ENCODE measurements at regions not wholly inside any gene's neighbourhood (a gene's known extent, or its start where the extent isn't known, plus 50 kb on each side); places are given as distances from the start of the nearest gene placed in this dataset.

DNA sequence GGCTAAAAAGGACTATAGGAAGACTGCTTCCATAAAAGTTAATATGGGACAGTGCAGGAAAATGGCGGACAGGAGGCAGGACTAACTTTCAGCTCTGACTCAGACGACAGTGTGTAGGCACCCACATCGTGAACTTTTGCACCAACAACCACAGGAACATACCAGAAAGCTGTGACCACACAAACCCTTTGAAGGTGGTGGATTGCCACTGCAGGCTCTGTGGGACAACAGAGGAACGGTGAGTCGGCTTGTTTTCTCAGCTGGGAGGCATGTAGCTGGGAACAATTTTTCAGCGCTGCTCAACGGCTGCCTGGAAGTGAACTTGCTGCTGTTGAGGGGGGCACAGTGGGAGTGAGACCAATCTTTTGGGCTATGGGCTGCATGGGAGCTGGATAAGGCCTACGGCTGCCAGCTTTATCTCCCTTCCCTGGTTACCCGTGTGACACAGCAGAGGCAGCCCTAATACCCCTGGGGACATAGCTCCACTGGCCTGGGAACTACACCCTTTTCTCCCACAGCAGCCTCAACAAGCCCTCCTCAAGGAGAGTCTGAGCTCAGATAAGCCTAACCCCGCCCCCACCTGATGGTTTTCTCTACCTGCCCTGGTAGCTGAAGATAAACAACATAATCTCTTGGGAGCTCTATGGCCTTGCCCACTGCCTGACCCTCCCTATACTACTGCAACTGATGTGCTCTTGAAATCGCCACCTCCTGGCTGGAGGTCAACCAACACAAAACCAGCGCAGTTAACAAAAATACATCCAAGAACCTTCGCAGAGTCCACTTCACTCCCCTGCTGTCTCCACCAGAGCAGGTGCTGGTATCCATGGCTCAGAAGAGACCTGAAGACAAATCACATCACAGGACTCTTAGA, 1537.0 kb downstream of the C4orf33 start:
- DNase-seq (ENCODE audit: low read depth, low spot score), result no peak
- no peak overlapping the region for H3K27ac ChIP-seq

DNA sequence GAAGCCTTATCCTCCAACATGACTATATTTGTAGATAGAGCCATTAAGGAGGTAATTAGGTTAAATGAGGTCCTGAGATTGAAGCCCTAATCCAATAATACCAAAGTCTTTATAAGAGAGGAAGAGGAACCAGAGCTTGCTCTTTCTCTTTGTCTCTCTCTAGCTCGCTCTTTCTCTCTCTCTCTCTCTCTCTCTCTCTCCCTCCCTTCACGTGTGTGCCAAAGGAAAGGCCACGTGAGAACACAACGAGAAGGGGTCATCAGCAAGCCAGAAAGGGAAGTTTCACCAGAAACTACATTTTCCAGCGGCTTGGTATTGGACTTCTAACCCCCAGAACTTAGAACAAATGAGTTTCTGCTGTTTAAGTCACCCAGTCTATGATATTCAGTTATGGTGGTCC, 1540.5 kb downstream of the C4orf33 start:
- H3K27ac ChIP-seq, result no peak overlapping the region
- DNase-seq (ENCODE audit: low read depth, low spot score), result no peak

DNA sequence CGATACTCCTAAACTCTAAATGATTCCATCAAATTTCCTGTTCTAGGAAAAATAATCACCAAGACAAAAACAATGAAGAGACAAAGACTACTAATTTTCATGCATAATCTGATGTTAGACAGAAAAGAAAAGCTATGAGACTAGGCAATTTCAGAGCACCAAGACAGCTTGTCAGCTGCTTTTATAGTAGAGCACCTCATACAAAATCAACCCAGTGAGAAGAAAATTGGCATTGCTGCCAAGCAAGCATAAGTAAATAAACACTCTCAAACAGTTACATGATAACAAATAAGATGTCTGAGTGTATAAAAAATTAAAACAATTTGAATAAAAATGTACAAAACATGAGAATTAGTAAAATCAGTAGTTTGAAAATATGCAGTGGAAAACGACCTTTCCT, 1544.6 kb downstream of the C4orf33 start:
- no peak overlapping the region for H3K27ac ChIP-seq
- no peak for DNase-seq (ENCODE audit: low read depth, low spot score)

DNA sequence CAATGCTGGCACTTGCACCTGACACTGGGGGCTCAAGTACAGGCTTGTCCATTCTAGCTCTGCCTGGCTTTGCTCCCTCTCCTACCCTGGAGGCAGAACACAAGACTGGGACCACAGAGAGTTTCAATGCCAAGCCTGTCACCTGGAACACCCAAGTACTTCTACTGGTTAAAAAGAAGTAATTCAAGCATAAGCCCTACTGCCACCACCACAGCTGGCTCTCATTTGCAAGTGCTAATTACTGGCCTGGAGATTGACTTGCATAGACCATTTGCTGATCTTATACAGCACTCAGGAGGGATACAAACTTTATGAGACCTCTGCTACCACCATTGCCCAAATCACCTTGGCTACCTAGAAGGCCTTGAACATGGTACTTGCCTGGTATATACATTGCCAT, 1550.9 kb downstream of the C4orf33 start:
- H3K27ac ChIP-seq, result no peak overlapping the region
- no peak for DNase-seq (ENCODE audit: low read depth, low spot score)

DNA sequence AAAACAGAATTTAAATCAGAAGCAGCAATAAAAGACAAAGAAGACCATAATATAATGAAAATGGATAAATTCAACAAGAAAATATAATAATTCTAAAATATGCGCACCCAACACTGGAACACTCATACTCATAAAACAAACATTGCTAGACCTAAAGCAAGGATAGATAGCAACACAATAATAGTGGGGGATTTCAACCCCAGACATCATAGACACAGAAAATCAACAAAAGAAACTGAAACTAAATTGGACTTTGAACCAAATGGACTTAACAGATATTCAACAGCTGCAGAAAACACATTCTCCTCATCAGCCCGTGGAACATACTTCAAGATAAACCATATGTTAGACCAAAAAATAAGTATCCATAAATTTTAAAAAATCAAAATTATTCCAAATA, 1552.6 kb downstream of the C4orf33 start:
- no peak for DNase-seq (ENCODE audit: low read depth, low spot score)
- H3K27ac ChIP-seq, result no peak overlapping the region

DNA sequence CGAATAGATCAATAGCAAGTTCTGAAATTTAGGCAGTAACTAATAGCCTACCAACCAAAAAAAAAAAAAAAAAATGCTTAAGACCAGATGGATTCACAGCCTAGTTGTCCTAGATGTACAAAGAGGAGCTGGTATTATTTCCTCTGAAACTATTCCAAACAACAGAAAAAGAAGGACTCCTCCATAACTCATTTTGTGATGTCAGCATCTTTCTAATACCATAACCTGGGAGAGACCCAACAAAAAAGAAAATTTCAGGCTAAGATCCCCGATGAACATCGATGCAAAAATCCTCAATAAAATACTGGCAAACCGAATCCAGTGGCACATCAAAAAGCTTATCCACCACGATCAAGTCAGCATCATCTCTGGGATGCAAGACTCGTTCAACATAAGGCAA, 1557.9 kb downstream of the C4orf33 start:
- DNase-seq (ENCODE audit: low read depth, low spot score), result no peak
- no peak overlapping the region for H3K27ac ChIP-seq

DNA sequence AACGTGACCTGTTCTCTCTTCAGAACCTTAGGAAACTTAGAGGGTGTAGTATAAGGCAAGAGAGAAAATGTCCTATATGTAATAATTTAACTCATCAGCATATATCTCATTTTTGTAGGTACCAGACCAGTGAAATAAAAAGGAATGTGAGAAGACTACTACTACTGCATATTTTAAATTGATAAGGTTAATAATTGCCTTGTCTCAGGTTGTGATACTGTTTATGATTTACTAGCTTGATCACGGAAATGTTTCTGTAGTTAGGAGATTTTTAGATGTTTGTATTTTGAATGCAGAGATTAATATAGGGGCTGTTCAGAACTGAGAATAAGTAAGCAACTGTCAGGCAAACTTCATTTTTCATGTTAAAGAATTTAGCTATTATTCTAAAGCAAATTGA, 1563.4 kb downstream of the C4orf33 start:
- H3K27ac ChIP-seq, result no peak overlapping the region
- DNase-seq (ENCODE audit: low read depth, low spot score), result no peak

DNA sequence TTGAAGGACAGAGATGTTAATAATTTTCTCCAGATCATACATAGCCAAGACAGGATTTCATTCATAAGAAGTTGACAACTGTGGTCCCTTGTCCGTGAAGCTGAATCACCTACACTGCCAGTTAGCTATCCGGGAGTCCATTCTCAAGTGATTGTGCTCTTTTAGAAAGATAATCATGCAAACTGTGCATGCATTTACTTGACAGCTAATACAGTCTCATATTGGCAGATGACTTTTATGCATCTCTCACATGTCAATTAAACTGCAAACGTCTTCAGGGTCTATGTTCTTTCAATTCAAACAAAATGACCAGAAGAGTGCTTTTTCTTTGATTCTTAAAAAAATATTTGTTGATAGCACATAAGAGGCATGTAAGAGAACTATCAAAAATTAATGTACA, 1572.9 kb downstream of the C4orf33 start:
- DNase-seq (ENCODE audit: low read depth, low spot score), result no peak

DNA sequence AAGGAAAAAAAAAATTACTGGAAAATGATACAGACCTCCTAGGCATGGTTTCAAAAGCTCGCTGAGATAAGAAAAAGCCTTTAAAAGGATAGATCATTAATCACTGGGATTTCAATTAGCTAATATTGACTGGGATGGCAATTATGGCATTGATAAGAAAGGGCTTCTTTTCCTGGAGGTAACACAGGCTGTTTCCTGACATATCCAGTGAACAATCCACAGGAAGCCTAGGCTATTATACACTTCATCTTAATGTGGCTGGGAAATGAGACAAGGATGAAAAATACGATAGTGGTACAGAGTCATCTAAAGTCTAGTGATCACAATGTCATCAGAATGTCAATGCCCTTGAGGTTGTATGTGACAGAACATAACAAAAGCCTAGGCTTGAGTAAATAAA, 1579.3 kb downstream of the C4orf33 start:
- H3K27ac ChIP-seq, result no peak overlapping the region
- DNase-seq (ENCODE audit: low read depth, low spot score), result no peak

More for the DNA sequence above, 1572.9 kb downstream of the C4orf33 start:
- no peak overlapping the region for H3K27ac ChIP-seq

DNA sequence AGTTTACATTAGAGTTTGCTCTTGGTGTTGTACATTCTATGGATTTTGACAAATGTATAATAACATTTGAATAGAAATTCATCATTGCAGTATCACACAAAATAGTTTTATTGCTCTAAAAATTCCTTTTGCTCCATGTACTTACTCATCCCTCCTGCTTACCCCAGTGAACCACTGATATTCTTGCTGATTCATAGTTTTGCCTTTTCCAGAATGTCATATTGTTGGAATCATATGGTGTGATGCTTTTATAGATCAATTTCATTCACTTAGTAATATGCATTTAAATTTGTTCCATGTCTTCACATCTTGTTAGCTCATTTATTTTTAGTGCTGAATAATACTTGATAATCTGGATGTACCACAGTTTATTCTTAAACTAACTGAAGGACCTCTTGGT, 1593.2 kb downstream of the C4orf33 start:
- DNase-seq (ENCODE audit: low read depth, low spot score), result no peak
- H3K27ac ChIP-seq, result no peak overlapping the region

DNA sequence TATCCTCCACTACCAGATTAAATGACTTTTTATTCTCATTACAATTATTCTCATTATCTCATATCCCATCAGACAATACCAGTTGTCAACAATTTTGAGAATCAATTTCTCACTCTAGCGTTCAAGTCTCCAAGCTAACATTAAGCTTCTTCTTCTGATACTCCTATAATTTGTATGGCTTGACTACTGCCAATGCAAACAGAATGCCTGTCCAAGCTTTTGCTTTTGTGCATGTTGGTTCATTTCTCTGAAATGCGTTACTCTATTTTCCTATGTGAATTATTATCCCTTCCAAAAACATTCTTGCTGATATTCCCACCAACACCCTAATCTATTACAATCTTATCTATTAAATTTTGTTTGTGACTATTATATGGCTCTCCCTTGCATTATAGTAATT, 1602.3 kb downstream of the C4orf33 start:
- DNase-seq (ENCODE audit: low read depth, low spot score), result no peak
- H3K27ac ChIP-seq, result no peak overlapping the region

- no peak for DNase-seq (ENCODE audit: low read depth, low spot score)
- no peak overlapping the region for H3K27ac ChIP-seq
Measured at GRCh38 chr4:130699004-130699403, 1603.1 kb downstream of the C4orf33 start.

DNA sequence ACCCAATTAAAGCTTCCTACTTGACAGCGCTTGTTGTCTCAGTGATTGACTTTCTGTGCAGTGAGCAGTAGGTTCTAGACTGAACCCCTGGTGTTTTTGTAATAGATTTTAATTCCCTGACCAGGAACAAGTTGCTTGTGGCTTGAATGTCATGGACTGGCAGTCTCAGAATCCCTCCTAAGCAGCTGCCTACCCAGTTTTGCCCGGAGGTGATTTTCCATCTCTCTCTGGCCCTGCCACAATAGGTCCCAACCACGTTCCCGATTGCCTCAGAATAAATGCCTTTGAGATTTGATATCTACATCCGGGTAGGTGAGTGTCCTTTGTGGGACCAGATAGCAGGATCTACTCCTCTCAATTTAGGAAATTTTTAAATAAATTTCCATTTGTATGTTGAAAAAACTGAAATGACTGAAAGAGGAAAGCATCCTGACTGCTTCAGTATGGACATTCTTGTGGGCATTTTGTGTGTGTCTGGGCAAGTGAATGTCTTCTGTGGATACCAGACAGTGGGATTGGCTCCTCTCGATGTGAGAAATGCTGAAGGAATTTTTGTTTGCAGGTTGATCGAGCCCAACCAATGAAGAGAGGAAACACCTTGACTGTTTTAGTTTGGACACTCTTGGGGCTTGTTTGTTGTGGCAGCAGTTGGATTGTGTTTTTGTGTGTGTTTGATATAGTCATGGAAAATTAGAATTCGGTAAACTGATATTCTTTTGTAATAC, 1607.4 kb downstream of the C4orf33 start:
- peak overlapping the region; percentile 59 for H3K27ac ChIP-seq
- peak; percentile 39 for DNase-seq (ENCODE audit: low read depth, low spot score)

GRCh38 chr4:130705023-130705422, 1609.1 kb downstream of the C4orf33 start:
- DNase-seq (ENCODE audit: low read depth, low spot score), result no peak
- H3K27ac ChIP-seq, result no peak overlapping the region

- H3K27ac ChIP-seq, result peak overlapping the region; percentile 26
- peak; percentile 65 for DNase-seq (ENCODE audit: low read depth, low spot score)
Measured at GRCh38 chr4:130712038-130712437, 1616.1 kb downstream of the C4orf33 start.

DNA sequence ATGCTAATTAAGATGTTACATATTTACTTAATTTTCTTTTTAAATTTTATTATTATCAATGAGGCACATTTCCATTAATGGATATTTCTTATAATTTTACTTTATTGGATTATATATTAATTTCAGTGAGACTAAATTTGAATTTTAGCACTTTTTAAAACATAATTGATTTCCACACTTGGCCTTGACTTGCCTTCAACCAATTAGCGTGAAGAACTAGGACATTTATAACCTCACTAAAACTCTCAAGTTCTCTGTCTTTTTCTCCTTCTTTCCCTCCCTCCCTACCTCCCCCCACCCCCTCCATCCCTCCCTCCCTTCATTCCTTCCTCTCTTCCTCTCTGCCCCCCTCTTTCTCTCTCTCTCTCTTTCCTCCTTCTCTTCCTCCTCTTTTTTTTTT, 1618.1 kb downstream of the C4orf33 start:
- no peak overlapping the region for H3K27ac ChIP-seq
- DNase-seq (ENCODE audit: low read depth, low spot score), result no peak

GRCh38 chr4:130722361-130722760, 1626.4 kb downstream of the C4orf33 start:
- peak; percentile 26 for DNase-seq (ENCODE audit: low read depth, low spot score)
- no peak overlapping the region for H3K27ac ChIP-seq

DNA sequence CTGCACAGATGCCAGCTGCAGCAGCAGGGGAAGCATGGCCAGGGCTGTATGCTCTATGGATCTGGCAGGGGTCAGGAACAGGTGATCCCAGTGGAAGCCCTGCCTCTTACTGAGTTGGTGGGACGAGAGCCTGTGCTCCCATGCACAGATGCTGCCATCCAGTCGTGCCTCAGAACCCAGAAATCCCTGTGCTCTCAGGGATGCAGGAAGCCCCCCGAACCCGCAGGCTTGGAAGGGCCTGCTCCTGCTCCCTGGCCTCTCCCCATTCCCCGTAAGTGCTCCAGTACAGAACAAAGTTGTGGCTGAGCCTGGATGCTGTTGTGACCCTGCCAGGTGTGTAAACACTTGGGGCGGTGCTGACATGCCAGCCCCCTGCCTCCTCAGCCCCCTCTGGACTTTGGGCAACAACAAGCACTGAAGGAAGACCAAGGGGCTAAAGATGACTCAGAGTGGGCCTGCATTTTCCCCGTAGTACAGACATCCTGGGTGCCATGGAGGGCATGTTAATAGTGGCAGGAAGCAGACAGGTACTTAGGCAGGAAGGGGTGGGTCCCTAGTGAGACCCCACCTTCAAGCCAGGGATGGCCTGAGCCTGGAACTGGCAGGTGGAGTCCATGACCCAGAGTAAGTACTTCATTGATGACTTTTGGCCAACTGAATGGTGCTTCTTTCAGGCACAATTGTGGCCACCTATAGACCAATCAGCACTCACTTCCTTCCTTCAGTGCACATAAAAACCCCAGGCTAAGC, 1640.7 kb downstream of the C4orf33 start:
- H3K27ac ChIP-seq, result no peak overlapping the region
- no peak for DNase-seq (ENCODE audit: low read depth, low spot score)

DNA sequence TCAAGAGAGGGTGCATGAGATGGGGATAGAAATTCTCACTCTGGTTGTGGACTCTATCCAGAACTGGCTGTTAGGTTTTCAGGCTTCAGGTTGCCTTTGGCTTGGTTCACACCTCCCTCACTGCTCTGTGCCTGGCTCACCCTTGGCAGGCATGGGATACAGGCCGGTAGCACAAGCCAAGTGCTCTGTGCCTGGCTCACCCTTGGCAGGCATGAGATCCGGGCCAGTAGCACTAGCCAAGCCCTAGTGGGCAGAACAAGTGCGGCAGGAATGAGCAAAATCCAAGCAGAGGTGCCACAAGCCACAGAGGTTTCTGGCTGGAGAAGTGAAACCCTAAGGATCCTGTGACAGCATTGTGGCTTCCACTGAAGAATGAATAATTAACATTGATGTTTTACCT, 1642.3 kb downstream of the C4orf33 start:
- no peak for DNase-seq (ENCODE audit: low read depth, low spot score)
- no peak overlapping the region for H3K27ac ChIP-seq

- DNase-seq (ENCODE audit: low read depth, low spot score), result no peak
- no peak overlapping the region for H3K27ac ChIP-seq
Measured at GRCh38 chr4:130747842-130748241, 1651.9 kb downstream of the C4orf33 start.

DNA sequence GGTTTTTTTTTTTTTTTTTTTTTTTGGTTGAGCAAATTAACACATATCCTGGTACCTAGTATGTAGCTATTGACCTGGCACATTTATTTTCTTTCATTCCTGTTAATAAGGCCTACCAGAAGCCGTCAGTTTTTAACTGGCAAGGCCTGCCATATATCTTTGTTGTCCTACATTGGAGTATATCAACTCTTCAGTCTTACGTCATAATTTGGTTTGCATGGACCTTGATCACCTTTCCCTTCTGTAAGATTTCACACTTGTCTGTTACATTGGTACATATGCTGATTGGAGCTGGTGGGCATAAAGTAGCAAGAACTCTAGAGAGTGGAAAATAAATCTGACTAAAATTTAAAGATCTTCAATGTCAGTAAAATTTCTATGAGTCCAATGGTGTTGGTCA, 1658.0 kb downstream of the C4orf33 start:
- DNase-seq (ENCODE audit: low read depth, low spot score), result no peak

More for the DNA sequence above, 1658.0 kb downstream of the C4orf33 start:
- no peak overlapping the region for H3K27ac ChIP-seq
